H1 (cell line): ENCODE measurements at regions not wholly inside any gene's neighbourhood (a gene's known extent, or its start where the extent isn't known, plus 50 kb on each side); places are given as distances from the start of the nearest gene placed in this dataset.

ENCODE experiments used
- CTCF ChIA-PET: fragments of 300-600 bp; sonication (Branson Sonifier 250); formaldehyde crosslinking; loops from one replicate; lab custom pipeline; 2021; ENCODE audit not compliant: partially characterized antibody; lab: Charles Lee
- POLR2A ChIA-PET: fragments of 300-600 bp; sonication (Branson Sonifier 250); formaldehyde crosslinking; loops from one replicate; lab custom pipeline; 2021; ENCODE audit warnings: inconsistent platforms; ENCODE audit not compliant: partially characterized antibody; lab: Charles Lee
- DNase-seq, 2 experiments: peaks; one replicate each; pipeline versions ENCODE4 v3.0.0 to v3.0.0-alpha.2; 2010 to 2022; ENCODE audit warnings: low spot score in 2 of 2, low read depth in 1 of 2, mixed read lengths in 1 of 2
- FAIRE-seq: peaks from 2 replicates; lab custom pipeline; 2011; peaks lifted over from hg19 to GRCh38; lab: Jason Lieb, UNC
- H2AFZ ChIP-seq: 2 replicates; pipeline ENCODE4 v1.8.1; 2012; ENCODE audit warnings: low read length, inconsistent platforms
- H2AK5ac ChIP-seq: 2 replicates; pipeline ENCODE4 v1.6.1; 2013; ENCODE audit warnings: low read depth, low read length
- H2BK120ac ChIP-seq: replicated peaks from 2 replicates; pipeline ENCODE3; 2013; ENCODE audit warnings: low read depth, low read length, inconsistent platforms
- H2BK12ac ChIP-seq: 2 replicates; pipeline ENCODE4 v1.6.1; 2013; ENCODE audit warnings: low read depth, low read length
- H2BK15ac ChIP-seq: 2 replicates; pipeline ENCODE4 v1.6.1; 2013; ENCODE audit warnings: low read length
- H2BK20ac ChIP-seq: 2 replicates; pipeline ENCODE4 v1.6.1; 2013; ENCODE audit warnings: low read length
- H2BK5ac ChIP-seq: 2 replicates; pipeline ENCODE4 v1.6.1; 2013; ENCODE audit warnings: low read depth, low read length
- H3K14ac ChIP-seq: 2 replicates; pipeline ENCODE4 v1.6.1; 2013; ENCODE audit warnings: inconsistent platforms; ENCODE audit not compliant: insufficient read length
- H3K18ac ChIP-seq: 2 replicates; pipeline ENCODE4 v1.6.1; 2013; ENCODE audit warnings: low read length; ENCODE audit errors: extremely low read depth
- H3K23ac ChIP-seq: 2 replicates; pipeline ENCODE4 v1.6.1; 2013; ENCODE audit warnings: inconsistent platforms; ENCODE audit not compliant: insufficient read length
- H3K23me2 ChIP-seq: 2 replicates; pipeline ENCODE4 v1.6.1; 2013; ENCODE audit warnings: low read depth, low read length
- H3K27ac ChIP-seq: 2 replicates; pipeline ENCODE4 v1.6.1; 2011; ENCODE audit warnings: low read depth, low read length, inconsistent platforms
- H3K27me3 ChIP-seq, 4 experiments: replicated peaks in 1 of 4; 1 replicate in 1 of 4; 2 replicates in 3 of 4; pipeline versions ENCODE4 v1.6.1 to v1.8.1; 2011 to 2013; ENCODE audit warnings: low read length in 3 of 4, mild to moderate bottlenecking in 3 of 4, inconsistent platforms in 2 of 4, mixed read lengths in 2 of 4, moderate library complexity in 1 of 4; ENCODE audit not compliant: control insufficient read depth in 3 of 4, insufficient read depth in 3 of 4; ENCODE audit errors: extremely low read depth in 1 of 4
- H3K36me3 ChIP-seq, 4 experiments: 2 replicates each; pipeline versions ENCODE4 v1.6.1 to v1.8.1; 2011 to 2013; ENCODE audit warnings: mild to moderate bottlenecking in 4 of 4, low read length in 3 of 4, moderate library complexity in 2 of 4, control low read depth in 1 of 4, inconsistent platforms in 1 of 4; ENCODE audit not compliant: insufficient read depth in 4 of 4, control insufficient read depth in 2 of 4
- H3K4ac ChIP-seq: replicated peaks from 2 replicates; pipeline ENCODE3; 2013; ENCODE audit warnings: low read length, low read depth, mixed read lengths, inconsistent platforms; ENCODE audit not compliant: insufficient read length
- H3K4me1 ChIP-seq, 4 experiments: replicated peaks in 1 of 4; 1 replicate in 1 of 4; 2 replicates in 3 of 4; pipeline versions ENCODE4 v1.6.1 to v1.8.1; 2011 to 2013; ENCODE audit warnings: low read length in 3 of 4, inconsistent platforms in 2 of 4, mixed read lengths in 1 of 4; ENCODE audit not compliant: insufficient read depth in 4 of 4, control insufficient read depth in 3 of 4
- H3K4me2 ChIP-seq, 2 experiments: 2 replicates each; pipeline versions ENCODE4 v1.6.1 to v1.8.1; 2011 to 2013; ENCODE audit warnings: low read depth in 2 of 2, low read length in 2 of 2, control low read depth in 1 of 2, inconsistent platforms in 1 of 2, mild to moderate bottlenecking in 1 of 2; ENCODE audit not compliant: insufficient read depth in 1 of 2
- H3K4me3 ChIP-seq, 4 experiments: fragments of 200-600, 300-600 bp in 1 of 4; sonication (generic), shearing (Covaris generic), sonication (Bioruptor Twin) in 1 of 4; 2 replicates each; pipeline versions ENCODE4 v1.5.1 to v1.8.1; 2011 to 2016; ENCODE audit warnings: low read length in 4 of 4, low read depth in 3 of 4, control low read depth in 2 of 4, inconsistent platforms in 2 of 4, mild to moderate bottlenecking in 2 of 4, mixed read lengths in 1 of 4, moderate library complexity in 1 of 4; ENCODE audit not compliant: insufficient read depth in 2 of 4; ENCODE audit errors: extremely low read depth in 1 of 4
- H3K56ac ChIP-seq: replicated peaks from 2 replicates; pipeline ENCODE3; 2013; ENCODE audit warnings: low read depth, mild to moderate bottlenecking, mixed read lengths, low read length, inconsistent platforms; ENCODE audit not compliant: insufficient read length
- H3K79me1 ChIP-seq: 2 replicates; pipeline ENCODE4 v1.6.1; 2013; ENCODE audit warnings: low read depth, low read length, control low read depth
- H3K79me2 ChIP-seq, 2 experiments: 2 replicates each; pipeline versions ENCODE4 v1.6.1 to v1.8.1; 2012 to 2013; ENCODE audit warnings: low read length in 2 of 2, mild to moderate bottlenecking in 2 of 2, inconsistent platforms in 1 of 2; ENCODE audit not compliant: insufficient read depth in 2 of 2, control insufficient read depth in 1 of 2
- H3K9ac ChIP-seq, 4 experiments: replicated peaks in 1 of 4; 1 replicate in 1 of 4; 2 replicates in 3 of 4; pipeline versions ENCODE4 v1.6.1 to v1.8.1; 2011 to 2013; ENCODE audit warnings: low read depth in 3 of 4, low read length in 3 of 4, control low read depth in 2 of 4, mild to moderate bottlenecking in 2 of 4, moderate library complexity in 2 of 4, inconsistent platforms in 1 of 4; ENCODE audit errors: extremely low read depth in 1 of 4
- H3K9me3 ChIP-seq, 2 experiments: 2 replicates each; pipeline versions ENCODE4 v1.6.1 to v1.8.1; 2012 to 2013; ENCODE audit warnings: mild to moderate bottlenecking in 2 of 2, moderate library complexity in 2 of 2, control low read depth in 1 of 2, inconsistent platforms in 1 of 2, low read depth in 1 of 2, low read length in 1 of 2, mixed read lengths in 1 of 2; ENCODE audit not compliant: insufficient read depth in 2 of 2
- H4K20me1 ChIP-seq, 2 experiments: replicated peaks in 1 of 2; 2 replicates each; pipeline versions ENCODE3 to v1.8.1; 2011 to 2013; ENCODE audit warnings: inconsistent platforms in 2 of 2, low read length in 2 of 2, mild to moderate bottlenecking in 1 of 2; ENCODE audit not compliant: insufficient read depth in 2 of 2, control insufficient read depth in 1 of 2
- H4K5ac ChIP-seq: 2 replicates; pipeline ENCODE4 v1.6.1; 2013; ENCODE audit warnings: low read length, low read depth, mixed read lengths, inconsistent platforms; ENCODE audit not compliant: insufficient read length
- H4K8ac ChIP-seq: 2 replicates; pipeline ENCODE4 v1.8.0; 2013; ENCODE audit warnings: mild to moderate bottlenecking, moderate library complexity, low read length, inconsistent platforms; ENCODE audit not compliant: insufficient read depth; ENCODE audit errors: extremely low read depth
- H4K91ac ChIP-seq: replicated peaks from 2 replicates; pipeline ENCODE3; 2013; ENCODE audit warnings: low read length, mixed read lengths, inconsistent platforms; ENCODE audit not compliant: insufficient read length
- BCL11A ChIP-seq, 2 experiments: IDR thresholded peaks; one replicate each; pipeline ENCODE4 v1.6.1; 2011; ENCODE audit warnings: low read depth in 2 of 2, low read length in 2 of 2, mild to moderate bottlenecking in 2 of 2
- E2F6 ChIP-seq: IDR thresholded peaks from 2 replicates; pipeline ENCODE4 v1.6.1; 2012; ENCODE audit warnings: inconsistent platforms
- POU5F1 ChIP-seq: IDR thresholded peaks from 2 replicates; pipeline ENCODE4 v1.6.1; 2011; ENCODE audit warnings: low read depth, mild to moderate bottlenecking, low read length, moderate library complexity
- RBBP5 ChIP-seq: IDR thresholded peaks from 2 replicates; pipeline ENCODE4 v1.7.1; 2012; ENCODE audit warnings: low read depth, mild to moderate bottlenecking, inconsistent platforms, low read length, moderate library complexity, borderline replicate concordance
- WGBS, 2 experiments: shearing (Covaris generic) in 1 of 2; methylation state at CpG; one replicate each; pipeline versions ENCODE4 v1.1.6 to v1.1.7; 2013 to 2015; ENCODE audit warnings: low lambda C conversion rate in 2 of 2, mixed read lengths in 2 of 2, inconsistent platforms in 1 of 2, low coverage in 1 of 2, missing lambda C conversion rate in 1 of 2; ENCODE audit not compliant: insufficient replicate concordance in 2 of 2, insufficient coverage in 1 of 2, insufficient read length in 1 of 2; ENCODE audit errors: extremely low coverage in 1 of 2, missing lambda C conversion rate in 1 of 2; 5-methylcytosine and 5-hydroxymethylcytosine counted together

GRCh38 chr6:163706500-163707087 lies 292.1 kb downstream of the QKI start:
- H2AFZ ChIP-seq = no peak overlapping the region
- no peaks in the 10 kb centered on the region for H3K23me2 ChIP-seq
- FAIRE-seq = no peak
- no peaks in the 10 kb centered on the region for H3K4me1 ChIP-seq
- H3K4me3 ChIP-seq = no peak overlapping the region
- no peaks in the 10 kb centered on the region for H3K79me1 ChIP-seq
- H3K56ac ChIP-seq = no peak overlapping the region
- no peaks in the 10 kb centered on the region for H4K20me1 ChIP-seq
- POLR2A ChIA-PET = no interaction called here
- H3K79me2 ChIP-seq = no peaks in the 10 kb centered on the region
- no peak overlapping the region for H3K4ac ChIP-seq
- no peak overlapping the region for H3K18ac ChIP-seq
- no peak overlapping the region for H3K14ac ChIP-seq
- no peak overlapping the region for H2BK120ac ChIP-seq
- TF ChIP-seq RBBP5 (no peak), BCL11A (IDR thresholded peaks at IDR 0.05; ENCODE audit: low read depth in 2 of 2, low read length in 2 of 2) (no peak), POU5F1 (no peak), E2F6 (no peak)
- CTCF ChIA-PET = interaction anchor here (0.6 to 1.3 kb wide), 2 partner anchors 25 to 184 kb away, joined by 3 read pairs; no protein-coding TSS in a partner anchor
- no peak overlapping the region for H3K4me2 ChIP-seq
- H2BK20ac ChIP-seq = no peak overlapping the region
- H3K27ac ChIP-seq = no peak overlapping the region
- no peak overlapping the region for H2BK5ac ChIP-seq
- no peaks in the 10 kb centered on the region for H3K36me3 ChIP-seq
- no peak overlapping the region for H4K8ac ChIP-seq
- H4K5ac ChIP-seq = no peak overlapping the region
- no peak overlapping the region for H3K9ac ChIP-seq
- no peaks in the 10 kb centered on the region for H3K27me3 ChIP-seq
- no peak for DNase-seq
- H2BK12ac ChIP-seq = no peak overlapping the region
- H2AK5ac ChIP-seq = no peak overlapping the region
- no peak overlapping the region for H4K91ac ChIP-seq
- no peaks in the 10 kb centered on the region for H3K9me3 ChIP-seq
- whole genome bisulfite sequencing, 2 experiments = 92% methylated on average over 6 of the region's 6 CpGs; no CpG with 5 or more reads in 1 of the 2 experiments
- H3K23ac ChIP-seq = no peak overlapping the region
- H2BK15ac ChIP-seq = no peak overlapping the region
